ENCODE measurements at regions not wholly inside any gene's neighbourhood (a gene's known extent, or its start where the extent isn't known, plus 50 kb on each side); places are given as distances from the start of the nearest gene placed in this dataset.

DNA sequence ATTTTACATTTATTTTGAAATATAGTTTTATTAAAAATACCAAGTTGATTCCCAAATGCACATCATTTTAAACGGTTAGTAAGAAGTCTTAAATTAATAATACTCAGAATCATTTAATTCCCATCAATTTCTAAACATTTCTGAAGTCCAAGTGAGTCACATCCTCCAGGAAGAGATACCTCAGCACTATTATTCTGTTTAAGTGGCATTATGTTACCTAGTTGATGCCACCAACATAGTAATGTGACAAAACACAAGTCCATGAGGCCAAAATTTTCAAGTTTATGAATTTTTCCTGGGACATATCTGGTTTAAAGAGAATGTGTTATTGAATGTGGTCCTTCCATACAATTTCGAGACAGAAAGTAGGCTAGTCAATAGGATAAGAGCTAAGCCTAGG lies 1348.3 kb upstream of the CDH9 start:
- H3K9me3 ChIP-seq (ENCODE audit: insufficient read depth in 2 of 2, low read depth in 1 of 2, low read length in 1 of 2), result no peaks in the 10 kb centered on the region
- no peak overlapping the region for H2AK5ac ChIP-seq (ENCODE audit: low read depth, low read length)
- no peak overlapping the region for H4K91ac ChIP-seq (replicated peaks; ENCODE audit: insufficient read length, low read length)
- CTCF ChIA-PET (ENCODE audit: partially characterized antibody), result no interaction called here
- H3K27me3 ChIP-seq (replicated peaks in 1 of 4; ENCODE audit: control insufficient read depth in 3 of 4, extremely low read depth in 1 of 4, insufficient read depth in 3 of 4, low read length in 3 of 4), result no peaks in the 10 kb centered on the region
- no peak overlapping the region for H2BK12ac ChIP-seq (ENCODE audit: low read depth, low read length)
- FAIRE-seq (no peak), DNase-seq (ENCODE audit: low read depth in 1 of 2, low spot score in 2 of 2) (no peak)
- H3K79me1 ChIP-seq (ENCODE audit: low read depth, low read length), result no peaks in the 10 kb centered on the region
- peaks cover 0 to 6% (median 2%) of the 10 kb centered on the region in 4 experiments; a peak in 2 of 7 replicates for H3K4me1 ChIP-seq (replicated peaks in 1 of 4; ENCODE audit: control insufficient read depth in 3 of 4, insufficient read depth in 4 of 4, low read length in 3 of 4)
- H2AFZ ChIP-seq (ENCODE audit: low read length), result no peak overlapping the region
- H3K4me2 ChIP-seq (ENCODE audit: insufficient read depth in 1 of 2, low read depth in 2 of 2, low read length in 2 of 2), result no peak overlapping the region
- no peak overlapping the region for H3K9ac ChIP-seq (replicated peaks in 1 of 4; ENCODE audit: extremely low read depth in 1 of 4, low read depth in 3 of 4, low read length in 3 of 4)
- no peak overlapping the region for H3K56ac ChIP-seq (replicated peaks; ENCODE audit: insufficient read length, low read depth, low read length)
- WGBS, 2 experiments (ENCODE audit: extremely low coverage in 1 of 2, insufficient coverage in 1 of 2, insufficient read length in 1 of 2, insufficient replicate concordance in 2 of 2, low coverage in 1 of 2, low lambda C conversion rate in 2 of 2, missing lambda C conversion rate in 1 of 2), result 80% methylated on average over 2 of the region's 2 CpGs; no CpG with 5 or more reads in 1 of the 2 experiments
- no peaks in the 10 kb centered on the region for H3K23me2 ChIP-seq (ENCODE audit: low read depth, low read length)
- H4K20me1 ChIP-seq (replicated peaks in 1 of 2; ENCODE audit: control insufficient read depth in 1 of 2, insufficient read depth in 2 of 2, low read length in 2 of 2), result no peaks in the 10 kb centered on the region
- H3K79me2 ChIP-seq (ENCODE audit: control insufficient read depth in 1 of 2, insufficient read depth in 2 of 2, low read length in 2 of 2), result no peaks in the 10 kb centered on the region
- H3K23ac ChIP-seq (ENCODE audit: insufficient read length), result no peak overlapping the region
- H3K18ac ChIP-seq (ENCODE audit: extremely low read depth, low read length), result no peak overlapping the region
- H3K4me3 ChIP-seq (ENCODE audit: extremely low read depth in 1 of 4, insufficient read depth in 2 of 4, low read depth in 3 of 4, low read length in 4 of 4), result no peak overlapping the region
- TF ChIP-seq BCL11A (IDR thresholded peaks at IDR 0.05; ENCODE audit: low read depth in 2 of 2, low read length in 2 of 2), result no peak
- TF ChIP-seq CHD1 (IDR thresholded peaks at IDR 0.05; ENCODE audit: low read depth, low read length), result no peak
- TF ChIP-seq JUND (IDR thresholded peaks at IDR 0.05; ENCODE audit: low read length), result no peak
- no peak for TF ChIP-seq SIN3A (conservative IDR thresholded peaks at IDR 0.05 in 1 of 2, IDR thresholded peaks at IDR 0.05 in 1 of 2; ENCODE audit: low read depth in 1 of 2, low read length in 2 of 2)
- no peak for TF ChIP-seq RXRA (IDR thresholded peaks at IDR 0.05; ENCODE audit: insufficient read depth, low read depth, low read length)
- TF ChIP-seq SP1 (IDR thresholded peaks at IDR 0.05; ENCODE audit: low read depth, low read length), result no peak
- no peak for TF ChIP-seq GTF2F1 (IDR thresholded peaks at IDR 0.05; ENCODE audit: borderline replicate concordance, low read depth, low read length)
- H3K27ac ChIP-seq (ENCODE audit: low read depth, low read length), result no peak overlapping the region
- H2BK120ac ChIP-seq (replicated peaks; ENCODE audit: low read depth, low read length), result no peak overlapping the region
- H4K5ac ChIP-seq (ENCODE audit: insufficient read length, low read depth, low read length), result no peak overlapping the region
- no peak overlapping the region for H3K14ac ChIP-seq (ENCODE audit: insufficient read length)
- H2BK20ac ChIP-seq (ENCODE audit: low read length), result no peak overlapping the region
- H3K4ac ChIP-seq (replicated peaks; ENCODE audit: insufficient read length, low read depth, low read length), result no peak overlapping the region
- H3K36me3 ChIP-seq (ENCODE audit: control insufficient read depth in 2 of 4, insufficient read depth in 4 of 4, low read length in 3 of 4), result no peaks in the 10 kb centered on the region
- POLR2A ChIA-PET (ENCODE audit: partially characterized antibody), result no interaction called here
- H4K8ac ChIP-seq (ENCODE audit: extremely low read depth, insufficient read depth, low read length), result no peak overlapping the region
- no peak overlapping the region for H2BK5ac ChIP-seq (ENCODE audit: low read depth, low read length)
- no peak overlapping the region for H2BK15ac ChIP-seq (ENCODE audit: low read length)

Data from H1 (cell line).